GM12891 (cell line): ENCODE measurements at regions not wholly inside any gene's neighbourhood (a gene's known extent, or its start where the extent isn't known, plus 50 kb on each side); places are given as distances from the start of the nearest gene placed in this dataset.

Source experiments
- PAX5 ChIP-seq: IDR thresholded peaks from 2 replicates; pipeline ENCODE4 v1.6.1; 2011; ENCODE audit warnings: low read length, moderate library complexity, mild to moderate bottlenecking; ENCODE audit not compliant: insufficient read depth, severe bottlenecking
- POLR2A ChIP-seq: IDR thresholded peaks from 2 replicates; pipeline ENCODE4 v1.6.1; 2011; ENCODE audit warnings: low read depth, low read length, control low read depth
- POLR2AphosphoS5 ChIP-seq: IDR thresholded peaks from 2 replicates; pipeline ENCODE4 v1.6.1; 2011; ENCODE audit warnings: low read depth, low read length, control low read depth
- SPI1 ChIP-seq: IDR thresholded peaks from 2 replicates; pipeline ENCODE4 v1.6.1; 2011; ENCODE audit warnings: low read depth, low read length, control low read depth
- TAF1 ChIP-seq: IDR thresholded peaks from 2 replicates; pipeline ENCODE4 v1.6.1; 2011; ENCODE audit warnings: low read depth, low read length, control low read depth

DNA sequence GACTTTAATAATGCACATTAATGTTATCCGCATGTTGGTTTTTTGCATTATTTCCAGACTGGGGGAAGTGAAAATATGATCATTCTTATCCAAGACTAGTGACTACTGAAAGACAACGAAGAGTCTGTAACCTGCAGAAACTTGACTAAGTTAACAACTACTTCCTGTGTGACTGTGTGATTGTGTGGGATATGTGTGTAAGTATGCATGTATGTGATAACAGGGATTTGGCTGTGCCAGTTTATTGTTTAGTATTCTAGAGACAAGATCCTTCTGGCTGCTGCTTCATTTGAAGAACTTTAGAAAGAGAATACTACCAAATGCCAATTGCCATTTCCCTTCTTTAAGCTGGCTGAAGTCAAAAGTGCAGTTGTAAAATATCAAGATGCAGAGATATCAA, 375.7 kb upstream of the PRR16 start:
- no peak for TF ChIP-seq POLR2A
- TF ChIP-seq POLR2AphosphoS5, result no peak
- no peak for TF ChIP-seq TAF1
- no peak for TF ChIP-seq PAX5
- no peak for TF ChIP-seq SPI1
